OCI-LY7 (cell line): ENCODE measurements at regions not wholly inside any gene's neighbourhood (a gene's known extent, or its start where the extent isn't known, plus 50 kb on each side); places are given as distances from the start of the nearest gene placed in this dataset.

Source experiments
- BruUV-seq: library from RNA; stranded (reverse); fragments of 400-500 nt; replicated peaks from 2 replicates; lab custom pipeline; 2021; lab: Mats Ljungman, UMichigan
- CTCF ChIA-PET: fragments of 300-600 bp; sonication (Branson Sonifier 250); formaldehyde crosslinking; loops from one replicate; lab custom pipeline; 2022; ENCODE audit warnings: antibody characterized with exemption; ENCODE audit not compliant: unreplicated experiment; lab: Charles Lee
- POLR2A ChIA-PET: fragments of 300-600 bp; sonication (Branson Sonifier 250); formaldehyde crosslinking; loops from one replicate; lab custom pipeline; 2022; ENCODE audit warnings: antibody characterized with exemption; lab: Charles Lee
- DNase-seq: peaks from one replicate; pipeline ENCODE4 v3.0.0-alpha.2; 2015; ENCODE audit warnings: low spot score
- H2AFZ ChIP-seq: fragments of 200-600 bp; sonication (generic), shearing (Covaris generic); 2 replicates; pipeline ENCODE4 v1.6.1; 2014; ENCODE audit warnings: mild to moderate bottlenecking, antibody characterized with exemption, low read length, moderate library complexity
- H3K27ac ChIP-seq: fragments of 200-600 bp; sonication (generic); 2 replicates; pipeline ENCODE4 v1.5.1; 2014; ENCODE audit warnings: mixed run types, low read depth, mild to moderate bottlenecking, moderate library complexity, low read length, inconsistent platforms; ENCODE audit not compliant: poor library complexity, severe bottlenecking
- H3K36me3 ChIP-seq: fragments of 200-600 bp; sonication (generic); 2 replicates; pipeline ENCODE4 v1.6.1; 2014; ENCODE audit warnings: mild to moderate bottlenecking, antibody characterized with exemption, low read length, moderate library complexity, mixed read lengths; ENCODE audit not compliant: insufficient read depth
- H3K4me1 ChIP-seq: fragments of 200-600 bp; sonication (generic); 2 replicates; pipeline ENCODE4 v1.5.1; 2014; ENCODE audit warnings: mild to moderate bottlenecking, low read length; ENCODE audit not compliant: insufficient read depth, poor library complexity, severe bottlenecking
- H3K4me2 ChIP-seq: fragments of 200-600 bp; sonication (generic); 2 replicates; pipeline ENCODE4 v1.6.1; 2014; ENCODE audit warnings: mild to moderate bottlenecking, low read length
- H3K4me3 ChIP-seq: fragments of 200-600 bp; sonication (generic); 2 replicates; pipeline ENCODE4 v1.5.1; 2014; ENCODE audit warnings: mild to moderate bottlenecking, low read depth, low read length; ENCODE audit not compliant: poor library complexity, severe bottlenecking
- H3K79me2 ChIP-seq: fragments of 200-600 bp; sonication (generic); 2 replicates; pipeline ENCODE4 v1.6.1; 2016; ENCODE audit warnings: low read depth, mild to moderate bottlenecking, low read length, moderate library complexity, mixed read lengths; ENCODE audit not compliant: insufficient read depth
- H3K9me2 ChIP-seq: fragments of 200-600 bp; sonication (generic); 2 replicates; pipeline ENCODE4 v1.6.1; 2016; ENCODE audit warnings: mild to moderate bottlenecking, low read length, mixed read lengths; ENCODE audit not compliant: insufficient read depth
- H3K9me3 ChIP-seq: fragments of 200-600 bp; sonication (generic); 2 replicates; pipeline ENCODE4 v1.6.1; 2014; ENCODE audit warnings: mild to moderate bottlenecking, mixed run types, low read length, mixed read lengths
- H4K20me1 ChIP-seq: fragments of 200-600 bp; sonication (generic); 2 replicates; pipeline ENCODE4 v1.6.1; 2014; ENCODE audit warnings: mild to moderate bottlenecking, antibody characterized with exemption, low read length, moderate library complexity, mixed read lengths; ENCODE audit not compliant: insufficient read depth
- CTCF ChIP-seq: fragments of 200-600 bp; sonication (generic); conservative IDR thresholded peaks from 2 replicates; pipeline ENCODE4 v1.5.1; 2014; ENCODE audit warnings: mild to moderate bottlenecking, antibody characterized with exemption, low read length, moderate library complexity, mixed read lengths
- EZH2phosphoT487 ChIP-seq: fragments of 200-600 bp; sonication (generic); IDR thresholded peaks from 2 replicates; pipeline ENCODE4 v1.6.1; 2018; ENCODE audit warnings: low read depth, borderline replicate concordance, mild to moderate bottlenecking, mixed run types, antibody characterized with exemption, low read length, moderate library complexity, mixed read lengths
- intact Hi-C: fragments of 100-400 bp; cut with micrococcal nuclease; formaldehyde crosslinking; loops from one replicate; pipeline ENCODE4 v1.10.0; 2022; ENCODE audit not compliant: unreplicated experiment

- ChIA-PET CTCF (no interaction called here), POLR2A (interaction anchor here (0.6 to 1.7 kb wide), 2 partner anchors 16 to 125 kb away, joined by 3 to 4 read pairs; no protein-coding TSS in a partner anchor)
- no peaks in the 10 kb centered on the region for H4K20me1 ChIP-seq
- TF ChIP-seq EZH2phosphoT487 (no peak), CTCF (no peak)
- no peaks in the 10 kb centered on the region for H3K36me3 ChIP-seq
- intact Hi-C loops: no loop called here
- no peak overlapping the region for H3K27ac ChIP-seq
- no peaks in the 10 kb centered on the region; the same call in 1 of the 2 replicates for H3K9me3 ChIP-seq
- no peak overlapping the region; the same call in 1 of the 2 replicates for H2AFZ ChIP-seq
- peaks cover 5% of the 10 kb centered on the region for H3K4me1 ChIP-seq
- no peak overlapping the region for H3K4me2 ChIP-seq
- no peak for DNase-seq
- BruUV-seq: no TSS peak
- H3K79me2 ChIP-seq: no peaks in the 10 kb centered on the region
- H3K4me3 ChIP-seq: no peak overlapping the region
- H3K9me2 ChIP-seq: no peaks in the 10 kb centered on the region
Observed at GRCh38 chr2:145283131-145283530, 763.2 kb upstream of the ZEB2 start.

- ChIA-PET POLR2A (interaction anchor here (1.0 to 2.4 kb wide), 2 partner anchors 10 to 31 kb away, joined by 3 to 7 read pairs; no protein-coding TSS in a partner anchor), CTCF (no interaction called here)
- no peaks in the 10 kb centered on the region for H3K79me2 ChIP-seq
- no peaks in the 10 kb centered on the region; the same call in 1 of the 2 replicates for H3K9me2 ChIP-seq
- H3K4me2 ChIP-seq: no peak overlapping the region
- peaks cover under 1% of the 10 kb centered on the region for H3K4me1 ChIP-seq
- no peak overlapping the region for H3K27ac ChIP-seq
- no peaks in the 10 kb centered on the region for H3K36me3 ChIP-seq
- no peaks in the 10 kb centered on the region for H4K20me1 ChIP-seq
- no peak overlapping the region for H2AFZ ChIP-seq
- H3K9me3 ChIP-seq: no peaks in the 10 kb centered on the region; the same call in 1 of the 2 replicates
- intact Hi-C loops: no loop called here
- DNase-seq: no peak
- no peak overlapping the region for H3K4me3 ChIP-seq
- TF ChIP-seq EZH2phosphoT487: no peak
- BruUV-seq: no TSS peak
Observed at GRCh38 chr2:145277922-145278321, 758.0 kb upstream of the ZEB2 start.

GRCh38 chr2:145273840-145274239 is 753.9 kb upstream of the ZEB2 start:
- Histone ChIP-seq H3K36me3 (no peaks in the 10 kb centered on the region), H3K4me2 (no peak overlapping the region), H3K79me2 (no peaks in the 10 kb centered on the region), H2AFZ (no peak overlapping the region), H3K27ac (no peak overlapping the region), H3K4me3 (no peak overlapping the region), H3K9me2 (no peaks in the 10 kb centered on the region; the same call in 1 of the 2 replicates), H4K20me1 (no peaks in the 10 kb centered on the region), H3K4me1 (no peaks in the 10 kb centered on the region), H3K9me3 (no peaks in the 10 kb centered on the region)
- POLR2A ChIA-PET: no interaction called here
- CTCF ChIA-PET: no interaction called here
- BruUV-seq: no TSS peak
- intact Hi-C loops: no loop called here
- no peak for TF ChIP-seq EZH2phosphoT487
- no peak for TF ChIP-seq CTCF
- DNase-seq: no peak
